GM23248 (cell line): ENCODE measurements at regions not wholly inside any gene's neighbourhood (a gene's known extent, or its start where the extent isn't known, plus 50 kb on each side); places are given as distances from the start of the nearest gene placed in this dataset.

ENCODE experiments used
- EZH2 ChIP-seq: fragments of 200-600 bp; sonication (generic); IDR thresholded peaks from 2 replicates; pipeline ENCODE4 v1.6.1; 2018; ENCODE audit warnings: antibody characterized with exemption, mild to moderate bottlenecking; ENCODE audit not compliant: insufficient read depth, poor library complexity, severe bottlenecking
- EZH2phosphoT487 ChIP-seq: fragments of 200-600 bp; sonication (generic); IDR thresholded peaks from 2 replicates; pipeline ENCODE4 v1.6.1; 2018; ENCODE audit warnings: antibody characterized with exemption, moderate library complexity, mild to moderate bottlenecking, low read depth; ENCODE audit not compliant: insufficient read depth

DNA sequence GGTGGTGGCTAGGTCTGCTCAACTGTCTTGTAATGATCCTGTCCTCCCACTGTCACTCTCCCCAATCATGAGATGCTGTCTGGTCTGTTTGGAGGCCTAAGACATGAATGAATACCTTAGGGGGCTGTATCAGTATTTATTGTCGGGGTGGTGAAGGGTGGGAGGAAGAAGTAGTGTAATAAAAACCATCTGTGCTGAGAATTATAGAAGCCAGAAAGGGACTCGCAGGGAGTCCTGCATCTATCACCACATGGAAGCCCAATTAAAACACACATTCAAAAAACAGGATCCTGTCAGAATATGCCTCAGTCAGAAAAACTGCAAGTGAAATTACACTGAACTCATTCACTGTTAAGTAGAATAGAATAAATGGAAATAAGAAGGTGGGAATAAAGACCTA, 1134.3 kb upstream of the C9orf72 start:
- TF ChIP-seq EZH2, result no peak
- TF ChIP-seq EZH2phosphoT487, result no peak
